K562 (cell line): ENCODE measurements at regions not wholly inside any gene's neighbourhood (a gene's known extent, or its start where the extent isn't known, plus 50 kb on each side); places are given as distances from the start of the nearest gene placed in this dataset.

ENCODE experiments used
- CEBPB ChIP-seq: fragments of 450-650 bp; IDR thresholded peaks from 2 replicates; pipeline ENCODE4 v1.6.1; 2016; ENCODE audit warnings: missing genetic modification characterization, missing compliant biosample characterization
- CHD2 ChIP-seq: IDR thresholded peaks from 2 replicates; pipeline ENCODE4 v1.6.1; 2011; ENCODE audit warnings: low read depth, low read length
- DPF2 ChIP-seq: fragments of 450-650 bp; IDR thresholded peaks from 2 replicates; pipeline ENCODE4 v1.6.1; 2016
- EP300 ChIP-seq: IDR thresholded peaks from 2 replicates; pipeline ENCODE4 v1.6.1; 2012; ENCODE audit warnings: low read length, improper control_type of control experiment
- FIP1L1 ChIP-seq: fragments of 200-400 bp; formaldehyde crosslinking; IDR thresholded peaks from 2 replicates; pipeline ENCODE4 v1.6.1; 2018; ENCODE audit warnings: mild to moderate bottlenecking, low read depth, low read length; ENCODE audit not compliant: poor library complexity, severe bottlenecking
- KDM1A ChIP-seq, 2 experiments: fragments of 450-650 bp; IDR thresholded peaks; 2 replicates each; pipeline ENCODE4 v1.6.1; 2016; ENCODE audit warnings: mild to moderate bottlenecking in 2 of 2
- KLF16 ChIP-seq: IDR thresholded peaks from 2 replicates; pipeline ENCODE4 v1.6.1; 2016; ENCODE audit warnings: antibody characterized with exemption
- KLF6 ChIP-seq: fragments of 250-450 bp; sonication (Bioruptor Pico); IDR thresholded peaks from 2 replicates; pipeline ENCODE4 v1.4.0; 2020; ENCODE audit warnings: mild to moderate bottlenecking, moderate library complexity, borderline replicate concordance
- POLR2A ChIP-seq: fragments of 450-650 bp; conservative IDR thresholded peaks from 2 replicates; pipeline ENCODE4 v1.6.1; 2016
- RFX1 ChIP-seq: fragments of 450-650 bp; IDR thresholded peaks from 2 replicates; pipeline ENCODE4 v1.6.1; 2016; ENCODE audit warnings: mild to moderate bottlenecking, moderate library complexity
- RNF2 ChIP-seq: sonication (generic); IDR thresholded peaks from 2 replicates; pipeline ENCODE4 v1.6.1; 2016
- ZNF518B ChIP-seq: fragments of 250-450 bp; sonication (Bioruptor Pico); IDR thresholded peaks from 2 replicates; pipeline ENCODE4 v1.5.0; 2021; ENCODE audit warnings: mild to moderate bottlenecking, moderate library complexity

GRCh38 chr9:1869843-1870242 lies 145.3 kb upstream of the SMARCA2 start:
- no peak for TF ChIP-seq KDM1A (IDR thresholded peaks at IDR 0.05)
- TF ChIP-seq CEBPB = no peak
- TF ChIP-seq POLR2A = no peak
- no peak for TF ChIP-seq ZNF518B (CRISPR knock-in tag)
- TF ChIP-seq KLF16 = no peak
- no peak for TF ChIP-seq RNF2
- no peak for TF ChIP-seq KLF6 (CRISPR knock-in tag)
- TF ChIP-seq CHD2 = no peak
- TF ChIP-seq FIP1L1 = no peak
- TF ChIP-seq RFX1 = no peak
- no peak for TF ChIP-seq EP300
- TF ChIP-seq DPF2 = no peak
